ENCODE measurements at regions not wholly inside any gene's neighbourhood (a gene's known extent, or its start where the extent isn't known, plus 50 kb on each side); places are given as distances from the start of the nearest gene placed in this dataset.
"Not testable (repeated sequence)": the region's sequence is repeated elsewhere in the genome, so short reads cannot be mapped to it uniquely, and the experiment has no call there.

GRCh38 chr4:28432348-28433025, 1571.8 kb downstream of the STIM2 start:
- no peak for TF ChIP-seq POLR2A (IDR thresholded peaks at IDR 0.05; ENCODE audit: low read depth, low read length)
- no peak for TF ChIP-seq TAF1 (IDR thresholded peaks at IDR 0.05; ENCODE audit: borderline replicate concordance, low read depth, low read length)
- no peak for TF ChIP-seq POLR2AphosphoS5 (IDR thresholded peaks at IDR 0.05; ENCODE audit: low read depth, low read length)
- DNase-seq (ENCODE audit: insufficient read length) (no peak), FAIRE-seq (no peak)

DNA sequence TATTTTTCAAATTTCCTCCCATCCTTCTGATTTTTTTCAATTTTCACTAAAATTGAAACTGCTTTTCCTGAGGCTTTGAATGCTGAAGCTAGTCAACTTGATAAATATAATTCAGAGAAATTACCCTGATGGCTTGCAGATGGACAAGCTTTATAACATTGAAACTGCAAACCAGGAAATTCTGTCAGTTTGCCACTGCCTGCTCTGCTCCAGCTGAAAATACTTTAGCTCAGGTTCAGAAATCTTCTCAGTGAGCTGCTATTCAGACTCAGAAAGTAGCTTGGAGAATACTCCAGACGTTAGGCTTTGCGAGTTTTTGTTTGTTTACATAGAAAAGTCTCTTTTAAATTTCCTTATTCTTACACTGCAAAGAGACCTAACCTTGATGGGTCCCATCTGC, 1574.7 kb downstream of the STIM2 start:
- no peak for FAIRE-seq
- DNase-seq (ENCODE audit: insufficient read length): no peak
- TF ChIP-seq TAF1 (IDR thresholded peaks at IDR 0.05; ENCODE audit: borderline replicate concordance, low read depth, low read length) (no peak), POLR2A (IDR thresholded peaks at IDR 0.05; ENCODE audit: low read depth, low read length) (no peak), POLR2AphosphoS5 (IDR thresholded peaks at IDR 0.05; ENCODE audit: low read depth, low read length) (no peak)

- no peak for DNase-seq (ENCODE audit: insufficient read length)
- FAIRE-seq: no peak
- TF ChIP-seq POLR2A (IDR thresholded peaks at IDR 0.05; ENCODE audit: low read depth, low read length) (no peak), POLR2AphosphoS5 (IDR thresholded peaks at IDR 0.05; ENCODE audit: low read depth, low read length) (no peak), TAF1 (IDR thresholded peaks at IDR 0.05; ENCODE audit: borderline replicate concordance, low read depth, low read length) (no peak)
These were observed 1575.8 kb downstream of the STIM2 start for GRCh38 chr4:28436191-28437080.

GRCh38 chr4:28443371-28443770, 1582.7 kb downstream of the STIM2 start:
- FAIRE-seq: no peak
- DNase-seq (ENCODE audit: insufficient read length): no peak
- no peak for TF ChIP-seq POLR2A (IDR thresholded peaks at IDR 0.05; ENCODE audit: low read depth, low read length)
- TF ChIP-seq TAF1 (IDR thresholded peaks at IDR 0.05; ENCODE audit: borderline replicate concordance, low read depth, low read length): no peak
- TF ChIP-seq POLR2AphosphoS5 (IDR thresholded peaks at IDR 0.05; ENCODE audit: low read depth, low read length): no peak

GRCh38 chr4:28443801-28444412, 1583.3 kb downstream of the STIM2 start:
- TF ChIP-seq TAF1 (IDR thresholded peaks at IDR 0.05; ENCODE audit: borderline replicate concordance, low read depth, low read length) (no peak), POLR2A (IDR thresholded peaks at IDR 0.05; ENCODE audit: low read depth, low read length) (no peak), POLR2AphosphoS5 (IDR thresholded peaks at IDR 0.05; ENCODE audit: low read depth, low read length) (no peak)
- FAIRE-seq: no peak
- DNase-seq (ENCODE audit: insufficient read length): no peak

- no peak for FAIRE-seq
- DNase-seq (ENCODE audit: insufficient read length): no peak
- no peak for TF ChIP-seq POLR2A (IDR thresholded peaks at IDR 0.05; ENCODE audit: low read depth, low read length)
- TF ChIP-seq TAF1 (IDR thresholded peaks at IDR 0.05; ENCODE audit: borderline replicate concordance, low read depth, low read length): no peak
- no peak for TF ChIP-seq POLR2AphosphoS5 (IDR thresholded peaks at IDR 0.05; ENCODE audit: low read depth, low read length)
These were observed 1584.3 kb downstream of the STIM2 start for GRCh38 chr4:28444886-28445496.

DNA sequence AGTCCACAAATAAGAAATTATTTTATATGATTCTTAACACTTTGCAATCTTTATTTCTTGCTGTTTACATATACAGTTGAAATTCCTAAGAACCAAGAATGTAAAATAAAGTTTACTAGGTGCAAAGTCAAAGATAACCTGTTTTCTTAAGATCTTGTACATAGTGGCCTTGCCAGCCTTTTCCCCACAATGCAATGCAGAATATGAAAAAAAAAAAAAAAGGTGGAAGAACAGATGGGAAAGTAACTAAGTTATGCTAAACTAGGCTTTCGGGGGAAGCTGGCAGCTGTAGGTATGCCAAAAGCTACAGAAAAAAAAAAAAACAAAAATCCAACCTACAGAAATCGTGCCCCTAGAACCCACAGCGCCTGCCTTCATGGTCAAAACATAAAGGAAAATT, 1588.4 kb downstream of the STIM2 start:
- FAIRE-seq (no peak), DNase-seq (ENCODE audit: insufficient read length) (no peak)
- TF ChIP-seq POLR2AphosphoS5 (IDR thresholded peaks at IDR 0.05; ENCODE audit: low read depth, low read length) (no peak), TAF1 (IDR thresholded peaks at IDR 0.05; ENCODE audit: borderline replicate concordance, low read depth, low read length) (no peak), POLR2A (IDR thresholded peaks at IDR 0.05; ENCODE audit: low read depth, low read length) (no peak)

GRCh38 chr4:28451346-28451745, 1590.7 kb downstream of the STIM2 start:
- no peak for TF ChIP-seq POLR2A (IDR thresholded peaks at IDR 0.05; ENCODE audit: low read depth, low read length)
- no peak for TF ChIP-seq TAF1 (IDR thresholded peaks at IDR 0.05; ENCODE audit: borderline replicate concordance, low read depth, low read length)
- no peak for TF ChIP-seq POLR2AphosphoS5 (IDR thresholded peaks at IDR 0.05; ENCODE audit: low read depth, low read length)
- DNase-seq (ENCODE audit: insufficient read length) (no peak), FAIRE-seq (no peak)

DNA sequence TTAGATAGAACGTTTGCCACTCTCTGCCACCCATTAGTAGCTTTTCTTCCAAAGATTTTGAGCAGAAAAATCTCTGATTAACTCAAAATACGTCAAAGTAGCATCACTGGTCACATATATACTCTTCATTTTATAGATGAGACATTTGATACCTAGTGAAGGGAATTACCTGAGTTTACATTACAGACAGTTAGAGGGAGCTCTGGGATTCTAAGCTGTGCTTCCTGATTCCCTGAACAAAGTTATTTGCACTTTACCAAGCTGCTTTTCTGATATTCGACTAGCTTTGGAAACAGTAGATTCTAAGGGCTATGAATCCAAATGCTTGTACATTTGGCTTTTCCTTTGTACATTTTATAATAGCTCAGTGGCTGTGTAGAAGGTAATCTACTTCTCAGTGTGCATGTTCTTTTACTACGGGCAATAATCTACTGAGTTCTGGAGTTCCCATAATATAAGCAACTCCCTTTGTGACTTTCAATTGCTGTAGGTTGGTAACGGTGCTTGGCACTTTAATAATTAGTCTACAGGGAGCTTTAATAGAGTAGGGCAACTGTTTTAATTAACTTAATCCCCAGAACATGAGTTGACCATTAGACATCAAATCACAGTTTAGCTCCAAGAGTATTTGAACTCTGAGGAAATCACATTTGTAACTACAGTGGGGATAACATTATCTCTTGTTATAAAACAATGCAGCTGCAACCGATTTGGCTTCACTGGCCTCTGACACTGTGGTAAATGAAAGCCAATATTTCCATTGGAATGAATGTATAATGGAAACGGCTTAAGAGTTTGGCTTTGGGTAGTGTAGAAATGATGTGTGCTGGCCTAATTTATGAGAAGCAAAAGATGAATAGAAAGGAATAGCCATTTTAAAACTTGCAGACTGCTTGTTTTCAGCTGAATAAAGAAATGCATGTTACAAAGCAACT, 1602.4 kb downstream of the STIM2 start:
- DNase-seq (ENCODE audit: insufficient read length) (no peak), FAIRE-seq (no peak)
- TF ChIP-seq POLR2A (IDR thresholded peaks at IDR 0.05; ENCODE audit: low read depth, low read length): no peak
- no peak for TF ChIP-seq TAF1 (IDR thresholded peaks at IDR 0.05; ENCODE audit: borderline replicate concordance, low read depth, low read length)
- no peak for TF ChIP-seq POLR2AphosphoS5 (IDR thresholded peaks at IDR 0.05; ENCODE audit: low read depth, low read length)

DNA sequence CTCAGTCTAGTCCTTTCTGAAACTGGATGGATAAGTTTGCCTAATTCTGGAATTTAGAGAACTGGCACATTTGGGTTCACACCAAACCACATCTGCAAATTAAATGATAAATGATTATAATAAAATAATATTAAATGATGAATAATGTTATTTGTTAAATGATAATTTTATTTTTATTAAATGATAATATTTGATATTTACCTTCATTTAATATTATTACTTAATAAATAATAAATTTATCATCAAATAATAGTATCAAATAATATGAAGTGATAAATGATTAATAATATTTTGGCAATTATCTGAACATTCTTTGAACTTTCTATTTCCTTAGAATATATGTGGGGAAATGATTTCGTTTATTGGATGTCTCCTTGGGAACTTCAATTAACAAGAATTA, 1604.2 kb downstream of the STIM2 start:
- DNase-seq (ENCODE audit: insufficient read length): no peak
- no peak for FAIRE-seq
- TF ChIP-seq POLR2A (IDR thresholded peaks at IDR 0.05; ENCODE audit: low read depth, low read length) (no peak), TAF1 (IDR thresholded peaks at IDR 0.05; ENCODE audit: borderline replicate concordance, low read depth, low read length) (no peak), POLR2AphosphoS5 (IDR thresholded peaks at IDR 0.05; ENCODE audit: low read depth, low read length) (no peak)

DNA sequence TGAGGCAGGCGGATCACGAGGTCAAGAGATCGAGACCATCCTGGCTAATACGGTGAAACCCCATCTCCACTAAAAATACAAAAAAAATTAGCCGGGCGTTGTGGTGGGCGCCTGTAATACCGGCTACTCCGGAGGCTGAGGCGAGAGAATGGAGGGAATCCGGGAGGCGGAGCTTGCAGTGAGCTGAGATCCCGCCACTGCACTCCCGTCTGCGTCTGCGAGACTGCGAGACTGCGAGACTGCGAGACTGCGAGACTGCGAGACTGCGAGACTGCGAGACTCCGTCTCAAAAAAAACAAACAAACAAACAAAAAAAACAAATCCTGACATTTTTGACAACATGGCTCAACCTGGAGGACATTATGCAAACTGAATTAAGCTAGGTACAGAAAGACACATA, 1606.2 kb downstream of the STIM2 start:
- not testable (repeated sequence) for FAIRE-seq; DNase-seq (ENCODE audit: insufficient read length)
